Glomerular visceral epithelial cell (primary cell): ENCODE measurements at regions not wholly inside any gene's neighbourhood (a gene's known extent, or its start where the extent isn't known, plus 50 kb on each side); places are given as distances from the start of the nearest gene placed in this dataset.

Experiments used
- DNase-seq: peaks from one replicate; pipeline ENCODE4 v3.0.0-alpha.2; 2016; ENCODE audit errors: extremely low spot score

DNA sequence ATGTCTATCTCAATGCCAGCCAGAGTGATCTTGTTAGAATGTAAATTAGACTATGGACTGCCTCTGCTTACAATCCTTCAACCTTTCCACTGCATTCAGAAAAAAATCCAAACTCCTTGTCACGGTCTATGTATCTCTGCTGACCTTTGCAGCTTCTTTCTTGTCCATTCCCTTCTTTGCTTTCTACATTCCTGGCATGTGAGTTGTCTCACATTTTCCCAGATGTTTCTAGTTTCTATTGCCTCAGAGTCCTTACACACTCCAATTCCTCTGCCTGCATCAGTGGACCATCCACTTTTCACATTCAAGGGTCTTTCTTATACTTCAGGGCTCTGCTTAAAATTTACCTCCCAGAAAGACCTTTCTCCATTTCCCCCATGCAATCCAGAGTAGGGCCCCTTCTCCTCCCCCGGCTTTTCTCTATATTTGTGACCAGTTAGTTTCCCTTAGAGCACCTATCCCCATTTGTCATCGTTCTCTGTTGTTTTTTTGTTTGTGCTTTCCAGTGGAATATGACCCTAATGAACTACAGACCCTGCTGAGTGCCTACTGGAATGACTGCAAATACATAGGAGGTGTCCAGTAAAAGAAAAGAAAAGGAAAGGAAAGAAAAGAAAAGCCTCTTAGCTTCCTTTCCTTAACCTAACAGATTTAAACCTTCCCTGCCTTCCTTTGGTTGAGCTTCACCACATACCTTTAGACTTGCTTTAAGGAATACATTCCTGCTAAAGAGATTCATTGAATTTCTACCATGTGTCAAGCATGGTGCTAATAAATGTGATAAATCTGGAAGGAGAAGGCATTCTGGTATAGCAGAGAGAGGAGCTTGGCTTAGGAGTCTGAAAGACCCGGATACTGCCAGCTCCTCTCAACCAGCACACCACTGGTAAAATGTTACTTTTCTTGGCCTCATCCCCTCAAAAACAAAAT lies 102.0 kb downstream of the DIRAS3 start:
- DNase-seq, result peak; percentile 72

DNA sequence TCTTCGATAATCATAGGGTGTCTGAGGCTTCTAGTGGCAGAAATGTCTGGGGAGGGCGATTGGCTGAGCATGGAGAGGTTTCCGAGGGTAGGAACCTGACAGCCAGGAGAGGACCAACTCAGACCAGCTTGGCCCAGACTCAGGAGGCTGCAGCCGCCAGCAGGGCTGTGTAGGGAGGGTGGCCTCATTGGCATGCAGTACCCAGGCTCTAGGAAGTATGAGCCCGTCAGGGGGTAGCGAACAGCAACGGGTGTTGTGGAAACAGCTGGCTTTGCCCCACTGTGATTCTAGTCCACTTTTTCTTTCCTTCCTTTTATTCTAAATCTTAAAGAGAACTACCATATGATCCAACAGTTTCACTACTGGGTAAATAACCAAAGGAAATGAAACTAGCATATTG lies 103.3 kb downstream of the DIRAS3 start:
- DNase-seq, result no peak

DNA sequence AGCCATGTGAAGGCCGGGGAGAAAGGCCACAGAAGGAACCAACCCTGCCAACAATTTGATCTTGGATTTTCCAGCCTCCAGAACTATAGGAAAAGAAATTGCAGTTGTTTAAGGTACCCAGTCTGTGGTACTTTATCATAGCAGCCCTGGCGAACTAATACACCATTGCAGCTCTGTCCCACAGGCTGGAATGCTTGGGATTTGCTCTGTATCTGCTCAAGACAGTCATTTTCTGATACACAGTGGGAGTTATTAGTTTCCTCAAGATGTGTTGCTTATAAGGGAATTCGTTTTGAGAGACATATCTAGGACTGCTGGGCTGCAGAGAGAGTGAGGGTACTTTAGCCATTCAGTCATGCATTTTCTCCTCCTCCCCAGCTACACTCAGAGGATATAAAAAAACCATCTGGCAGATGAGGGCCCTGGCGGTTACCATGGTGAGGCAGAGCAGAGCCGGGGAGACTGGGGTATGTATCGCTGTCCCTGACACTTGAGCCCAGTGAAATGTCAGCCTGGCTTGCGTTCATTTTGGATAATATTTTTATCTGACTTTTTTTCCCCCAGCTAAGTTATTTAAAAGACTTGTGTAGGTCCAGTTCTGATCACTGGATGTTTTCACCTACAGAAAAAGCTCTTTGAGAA lies 104.6 kb downstream of the DIRAS3 start:
- no peak for DNase-seq

DNA sequence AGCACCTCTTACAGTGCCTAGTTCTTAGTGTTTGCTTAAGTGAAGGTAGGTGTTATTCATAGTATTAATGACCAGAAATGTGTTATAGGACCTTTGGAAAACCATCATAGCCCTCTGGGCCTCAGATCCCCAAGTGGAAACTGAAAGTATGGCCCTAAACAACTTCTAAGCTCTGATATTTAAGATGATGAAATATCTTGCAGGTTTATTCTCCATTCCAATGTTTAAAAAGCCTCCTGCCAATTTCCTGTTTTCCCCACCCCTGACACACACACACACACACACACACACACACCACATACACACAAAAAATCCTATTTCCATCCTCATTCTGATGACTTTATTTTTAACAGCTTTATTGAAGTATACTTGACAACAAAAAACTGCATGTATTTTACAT lies 108.2 kb downstream of the DIRAS3 start:
- no peak for DNase-seq

DNA sequence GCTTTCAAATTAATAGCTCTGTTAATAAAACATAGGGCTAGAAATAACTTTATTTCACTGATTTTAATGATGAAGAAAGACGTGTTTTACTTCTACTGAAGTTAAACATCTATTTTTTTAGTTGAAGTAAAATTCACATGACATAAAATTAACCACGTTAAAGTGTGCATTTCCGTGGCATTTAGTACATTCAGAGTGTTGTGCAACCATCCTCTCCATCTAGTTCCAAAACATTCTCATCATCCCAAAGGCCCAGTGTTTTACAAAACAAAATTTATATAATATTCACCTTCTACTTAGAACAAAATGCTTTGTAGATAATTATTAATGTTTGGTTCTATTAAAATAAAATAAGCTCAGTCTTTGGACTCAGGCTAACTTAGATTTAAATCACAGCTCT lies 108.5 kb upstream of the GNG12 start:
- no peak for DNase-seq

DNA sequence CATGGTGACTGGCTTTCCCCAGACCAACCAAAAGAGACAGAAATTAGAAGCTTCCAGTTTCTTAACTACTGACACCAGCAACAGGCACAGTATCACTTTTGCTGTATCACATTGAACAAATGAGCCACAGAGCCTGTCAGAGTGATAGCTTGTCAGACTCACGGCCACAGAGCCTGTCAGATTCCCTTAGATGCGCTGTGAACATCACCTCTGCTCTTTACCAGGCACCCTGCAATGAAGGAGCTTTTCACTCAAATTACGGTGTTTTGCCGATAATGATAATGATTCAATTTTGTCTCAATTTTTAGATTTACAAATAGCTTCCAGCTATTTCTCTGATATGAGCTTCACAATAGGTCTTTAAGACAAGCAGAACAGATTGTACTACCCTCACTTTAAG lies 107.9 kb upstream of the GNG12 start:
- DNase-seq, result no peak

DNA sequence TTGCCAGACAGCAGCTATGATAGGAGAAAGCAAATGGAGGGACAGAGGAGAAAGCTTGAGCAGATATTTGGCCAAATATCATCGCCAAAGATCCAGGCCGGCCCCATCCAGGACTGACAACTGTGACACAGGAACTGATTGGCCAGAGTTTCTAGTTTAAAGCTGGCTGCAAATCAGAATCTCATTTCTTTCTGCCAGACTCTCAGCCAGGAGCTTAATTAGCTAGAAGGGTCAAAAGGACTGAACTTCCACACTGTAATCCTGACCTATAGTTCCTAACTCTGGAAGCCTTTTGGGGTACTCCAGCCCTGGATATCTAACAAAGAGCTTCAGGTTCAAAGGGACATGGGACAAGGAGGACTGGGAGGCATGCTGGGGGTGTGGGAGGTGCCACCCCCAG lies 106.7 kb upstream of the GNG12 start:
- DNase-seq, result no peak

DNA sequence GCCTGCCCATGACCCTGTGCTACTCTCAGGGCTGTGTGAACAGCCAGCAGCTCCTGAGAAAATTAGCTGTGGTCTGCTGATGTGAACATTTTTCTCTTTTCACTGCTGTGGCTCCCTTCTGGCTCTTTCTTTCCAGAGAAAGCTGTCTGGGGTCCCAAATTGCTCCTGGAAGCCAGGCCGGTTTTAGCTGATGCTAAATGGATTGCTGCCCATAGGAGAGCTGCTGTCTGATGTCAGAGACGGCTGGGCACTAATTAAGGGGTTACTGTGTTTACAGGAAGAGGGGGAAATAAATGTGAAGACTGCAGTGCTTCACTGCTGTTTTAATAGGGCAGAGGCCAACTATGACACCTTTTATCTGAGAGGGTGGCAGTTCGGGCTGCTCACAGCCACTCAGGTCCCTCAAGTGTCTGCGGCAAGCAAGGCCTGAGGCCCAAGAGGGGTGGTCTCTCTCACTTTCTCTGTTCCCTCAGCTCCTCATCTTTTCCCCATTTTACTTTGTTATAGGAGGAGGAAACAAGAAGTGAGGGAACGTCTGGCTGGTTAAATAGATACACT lies 106.0 kb upstream of the GNG12 start:
- no peak for DNase-seq

DNA sequence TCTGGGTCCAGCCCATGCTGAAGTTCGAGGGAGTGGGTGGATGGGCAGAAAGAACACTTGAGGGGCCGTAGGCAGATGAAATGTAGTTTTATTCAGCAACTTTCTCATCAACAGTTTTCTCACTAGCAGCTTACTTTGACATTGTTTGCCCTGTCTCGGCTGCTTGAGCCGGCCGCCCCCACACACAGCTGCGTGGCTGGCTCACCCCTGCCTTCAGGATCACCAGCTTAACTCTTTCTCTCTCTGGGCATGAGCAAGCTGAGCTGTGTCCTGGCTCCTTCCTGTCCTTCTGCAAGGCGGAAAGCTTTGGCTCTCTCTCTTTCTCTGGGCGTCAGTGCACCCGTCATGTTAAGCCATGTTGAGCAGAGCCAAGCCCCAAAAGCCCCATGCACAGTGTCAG lies 104.4 kb upstream of the GNG12 start:
- DNase-seq, result no peak

DNA sequence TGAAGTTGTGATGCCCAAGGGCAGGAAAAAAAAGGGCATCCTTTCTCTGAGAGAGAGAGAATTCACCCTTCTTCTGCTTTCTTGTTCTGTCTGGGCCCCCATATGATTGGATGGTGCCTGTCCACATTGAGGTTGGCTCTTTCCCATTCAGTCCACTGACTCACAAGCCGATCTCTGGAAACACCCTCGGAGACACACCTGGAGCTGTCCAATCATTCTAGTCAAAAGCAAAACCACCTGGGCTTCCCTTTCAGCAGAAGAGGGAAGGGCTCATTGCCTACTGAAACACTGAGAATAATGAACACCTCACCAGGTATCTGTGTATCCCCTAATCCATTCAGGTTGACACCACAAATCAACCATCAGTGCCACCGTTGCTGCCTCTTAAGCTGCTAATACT lies 103.7 kb upstream of the GNG12 start:
- no peak for DNase-seq

DNA sequence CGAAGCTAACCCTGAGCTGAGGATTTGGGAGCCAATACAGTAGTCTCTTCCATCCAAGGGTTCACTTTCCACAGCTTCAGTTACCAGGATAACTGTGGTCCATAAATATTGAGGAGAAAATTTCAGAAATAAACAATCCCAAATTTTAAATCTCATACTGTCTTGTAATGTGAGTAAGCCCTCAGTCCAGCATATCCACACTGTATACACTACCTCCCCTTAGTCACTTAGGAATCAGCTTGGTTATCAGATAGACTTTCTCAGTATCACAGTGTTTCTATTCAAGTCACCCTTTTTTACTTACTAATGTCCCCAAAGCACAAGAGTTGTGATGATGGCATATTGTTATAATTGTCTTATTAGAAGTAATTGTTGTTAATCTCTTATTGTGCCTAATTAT lies 102.3 kb upstream of the GNG12 start:
- DNase-seq, result no peak

DNA sequence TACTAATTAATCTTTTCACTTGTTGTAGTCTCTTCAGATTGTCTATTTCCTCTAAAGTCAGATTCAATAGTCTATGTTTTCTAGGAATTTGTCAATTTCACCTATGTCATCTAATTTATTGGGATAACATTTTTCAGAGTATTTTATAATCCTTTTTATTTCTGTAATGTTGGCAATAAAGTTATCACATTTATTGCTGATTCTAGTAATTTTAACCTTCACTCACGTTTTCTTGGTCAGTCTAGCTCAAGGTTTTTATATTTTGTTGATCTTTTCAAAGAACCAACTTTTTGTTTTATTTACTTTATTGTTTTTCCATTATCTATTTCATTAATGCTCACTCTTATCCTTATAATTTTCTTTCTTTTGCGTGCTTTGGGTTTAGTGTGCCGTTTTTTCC lies 97.9 kb upstream of the GNG12 start:
- no peak for DNase-seq

DNA sequence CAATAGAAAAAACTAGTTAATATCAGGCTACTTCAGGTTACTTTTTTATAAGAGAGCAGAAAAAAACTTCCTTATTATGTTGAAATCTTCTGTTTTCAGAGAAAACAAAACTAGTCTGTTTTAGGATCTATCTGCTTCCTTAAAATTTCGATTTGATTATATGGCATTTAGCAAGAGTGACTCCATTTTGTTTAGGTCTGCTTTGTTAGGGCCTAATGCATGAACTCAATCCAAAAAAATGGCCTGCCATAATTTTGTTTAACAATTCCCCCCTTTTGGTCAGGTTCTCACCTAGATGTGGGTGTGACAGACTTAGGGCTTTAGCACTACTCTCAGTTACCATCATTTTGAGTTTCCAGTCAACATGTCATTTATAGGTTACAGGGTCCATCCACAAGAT lies 89.8 kb upstream of the GNG12 start:
- DNase-seq, result no peak

DNA sequence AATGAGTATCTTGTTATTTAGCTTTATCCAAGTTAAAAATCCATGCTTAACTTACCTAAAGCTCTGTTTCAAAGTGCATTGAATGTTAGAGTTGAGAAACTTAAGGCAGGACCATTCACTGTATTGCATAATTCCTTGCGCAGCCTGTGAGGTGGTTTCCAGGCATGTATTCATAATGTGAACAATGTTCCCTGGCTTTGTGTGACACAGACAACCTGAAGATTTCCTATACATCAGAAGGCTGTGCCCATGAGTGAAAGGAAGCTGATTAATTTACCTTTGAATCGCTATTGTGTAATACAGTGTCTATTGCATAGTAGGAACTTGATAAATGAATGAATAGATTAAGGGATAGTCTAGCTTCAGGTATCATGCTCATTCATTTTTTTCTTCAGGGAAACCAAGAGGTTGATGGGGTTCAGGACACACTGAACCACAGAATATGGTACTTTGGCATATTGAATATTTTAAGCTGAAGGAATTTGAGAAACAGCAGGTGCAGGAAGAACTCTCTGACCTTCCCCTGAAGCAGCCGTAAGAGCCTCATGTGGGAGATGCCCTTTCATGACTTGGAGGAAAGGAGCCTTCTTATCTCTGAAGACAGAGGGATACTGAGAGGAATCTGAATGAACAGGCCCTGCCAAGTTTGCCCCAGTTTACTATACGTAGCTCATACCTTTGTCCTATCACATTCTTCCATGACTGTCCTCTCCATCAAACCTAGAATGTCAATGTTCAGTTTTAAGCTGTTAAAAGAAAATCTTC lies 88.6 kb upstream of the GNG12 start:
- no peak for DNase-seq

DNA sequence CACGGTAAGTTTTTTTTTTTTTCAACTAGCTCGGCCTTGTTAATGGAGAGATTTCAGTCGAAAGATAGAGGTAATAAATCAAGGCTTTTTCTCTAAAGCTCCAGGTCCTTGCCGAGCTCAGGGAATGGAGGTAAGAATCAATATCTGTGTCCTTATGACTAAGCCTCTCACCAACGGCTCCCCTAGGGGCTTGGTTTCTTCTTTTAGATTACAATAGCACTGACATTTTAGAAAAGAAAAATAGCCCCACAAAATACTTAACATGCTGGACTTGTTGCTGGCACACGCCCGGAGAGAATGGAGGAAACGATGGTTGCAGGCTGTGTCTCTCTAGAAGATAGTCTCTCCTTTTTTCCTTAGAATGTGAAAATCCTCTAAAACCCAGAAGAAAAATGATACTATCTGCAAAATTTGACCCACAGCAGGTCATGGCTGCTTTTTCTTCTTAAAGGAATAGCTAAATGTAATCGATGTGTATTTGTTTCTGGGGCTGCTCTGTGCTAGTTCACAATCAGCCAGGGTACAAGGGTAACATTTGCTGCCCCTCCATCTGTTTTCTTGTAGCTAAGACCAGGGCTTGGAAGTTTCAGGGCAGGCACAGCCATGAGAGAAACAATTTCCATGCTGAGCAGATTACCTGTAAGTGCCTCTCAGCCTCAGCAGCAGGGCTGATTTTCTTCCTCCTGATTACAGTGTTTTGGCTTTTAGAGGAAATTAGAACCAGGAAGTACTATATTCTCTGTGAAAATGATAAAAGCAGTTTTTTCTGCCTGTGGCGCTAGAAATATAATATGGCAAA lies 86.2 kb upstream of the GNG12 start:
- DNase-seq, result no peak

DNA sequence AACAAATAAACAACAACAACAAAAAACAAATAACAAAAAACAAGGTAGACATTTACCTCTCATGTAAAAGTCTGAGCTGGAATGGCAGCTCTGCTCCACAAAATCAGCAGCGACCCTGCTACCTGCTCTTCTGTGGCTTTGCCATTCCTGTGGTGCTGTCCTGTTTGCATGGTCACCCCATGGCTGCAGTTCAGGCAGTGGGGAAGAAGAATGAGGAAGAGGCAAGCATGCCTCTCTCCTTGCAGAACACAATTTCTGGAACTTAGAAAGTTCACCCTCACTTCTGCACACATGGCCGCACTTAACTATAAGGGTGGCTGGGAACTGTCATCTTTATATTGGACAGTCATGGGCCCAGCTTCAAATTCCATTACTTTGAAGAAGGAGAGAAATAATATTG lies 84.8 kb upstream of the GNG12 start:
- DNase-seq, result no peak

DNA sequence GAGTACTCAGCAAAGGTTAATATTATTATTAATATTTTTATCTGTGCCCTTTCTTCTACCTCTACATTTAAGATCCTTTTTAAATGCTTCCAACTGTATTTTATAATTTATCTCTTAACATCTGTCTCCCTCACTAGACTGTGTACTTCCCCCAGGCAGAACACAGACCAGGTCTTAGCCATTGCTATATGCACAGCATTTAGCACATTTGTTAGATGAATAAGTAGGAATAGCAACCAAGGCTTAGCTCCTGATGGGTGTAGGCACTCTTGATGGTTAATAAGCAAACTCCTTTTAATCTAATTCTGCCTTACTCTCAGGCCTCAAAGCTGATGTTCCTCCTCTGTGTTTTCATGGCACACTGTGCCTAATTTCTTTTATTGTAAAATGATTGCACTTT lies 83.7 kb upstream of the GNG12 start:
- DNase-seq, result no peak

DNA sequence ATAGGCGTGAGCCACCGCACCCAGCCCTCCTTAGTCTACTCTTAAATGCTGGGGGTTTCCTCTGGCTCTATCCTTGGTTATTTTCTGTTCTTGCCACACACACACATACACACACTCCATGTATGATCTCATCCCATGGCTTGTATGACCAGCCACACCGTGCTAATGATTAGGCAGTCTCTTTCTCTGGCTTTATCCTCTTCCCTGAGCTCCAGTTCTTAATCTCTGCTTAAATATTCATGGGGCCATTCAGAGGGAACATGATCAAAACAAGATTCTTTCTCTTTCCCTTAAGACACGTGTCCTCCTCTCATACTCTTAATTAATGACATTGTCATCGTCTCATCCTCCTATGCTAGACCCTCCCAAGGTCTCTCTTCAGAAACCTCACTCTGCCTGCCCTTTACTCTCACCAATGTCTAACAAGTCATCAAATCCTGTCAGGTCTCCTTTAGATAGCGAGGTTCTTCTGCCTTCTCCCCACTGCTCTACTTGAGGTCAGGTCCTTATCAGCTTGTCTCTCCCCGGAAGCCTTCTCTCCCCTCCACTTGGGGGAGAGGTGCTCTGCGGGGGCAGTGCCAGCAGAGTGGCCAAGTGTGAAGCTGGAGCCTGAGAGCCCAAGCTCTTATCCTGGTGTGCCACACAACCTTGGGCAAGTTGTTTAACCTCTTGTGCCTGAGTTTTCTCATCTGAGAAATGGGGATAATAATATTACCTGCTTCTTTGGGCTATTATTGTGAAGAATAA lies 83.0 kb upstream of the GNG12 start:
- DNase-seq, result no peak

DNA sequence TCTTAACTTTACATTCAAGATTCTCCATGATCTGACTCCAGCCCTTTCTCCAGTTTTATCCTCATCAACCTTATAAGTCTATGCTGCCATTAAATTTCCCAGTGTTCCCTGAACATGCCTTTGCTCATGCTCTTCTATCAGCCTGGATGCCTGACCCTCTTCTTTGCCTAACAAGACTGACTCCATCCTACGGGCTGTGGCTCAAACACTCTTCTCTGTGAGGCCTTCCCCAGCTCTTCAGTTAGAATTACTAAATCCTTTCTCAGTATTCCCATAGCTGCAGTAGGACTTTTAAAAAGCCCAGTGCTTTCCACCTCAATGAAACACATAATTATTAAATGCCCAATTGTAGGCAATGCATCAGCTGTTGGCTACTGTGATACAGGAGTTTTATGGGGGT lies 76.5 kb upstream of the GNG12 start:
- DNase-seq, result no peak

DNA sequence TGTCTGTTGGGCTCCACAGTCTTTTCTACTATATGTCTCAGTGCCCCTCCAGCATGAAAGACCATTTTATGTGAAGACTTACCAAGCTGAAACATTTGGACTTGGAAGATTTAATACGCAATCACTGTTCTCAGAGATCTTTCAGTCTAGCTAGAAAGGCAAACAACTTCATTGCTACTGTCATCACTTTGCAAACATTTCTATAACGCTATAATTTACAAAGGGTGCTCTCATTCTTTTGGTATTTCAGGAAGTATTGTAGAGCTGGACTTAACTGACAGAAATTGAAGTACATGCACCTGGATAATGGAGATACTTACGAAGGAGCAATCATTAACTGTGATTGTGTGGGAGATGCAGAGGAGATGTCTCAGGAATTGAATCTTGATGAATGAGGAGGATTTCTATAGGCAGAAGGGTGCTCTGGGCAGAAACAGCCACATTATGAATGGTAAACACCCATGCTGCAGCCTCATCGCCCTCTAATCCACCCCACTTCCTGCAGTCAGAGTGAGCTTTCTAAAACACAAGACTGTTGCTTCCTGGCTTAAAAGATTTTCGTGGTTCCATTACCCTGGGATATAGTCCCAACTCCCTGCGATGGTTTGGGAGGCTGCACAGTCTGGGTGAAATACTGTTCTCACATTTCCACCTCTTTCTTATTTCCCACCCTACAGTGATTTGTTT lies 75.1 kb upstream of the GNG12 start:
- DNase-seq, result no peak
